ENCODE measurements at regions not wholly inside any gene's neighbourhood (a gene's known extent, or its start where the extent isn't known, plus 50 kb on each side); places are given as distances from the start of the nearest gene placed in this dataset.
"Not testable (repeated sequence)": the region's sequence is repeated elsewhere in the genome, so short reads cannot be mapped to it uniquely, and the experiment has no call there.

DNA sequence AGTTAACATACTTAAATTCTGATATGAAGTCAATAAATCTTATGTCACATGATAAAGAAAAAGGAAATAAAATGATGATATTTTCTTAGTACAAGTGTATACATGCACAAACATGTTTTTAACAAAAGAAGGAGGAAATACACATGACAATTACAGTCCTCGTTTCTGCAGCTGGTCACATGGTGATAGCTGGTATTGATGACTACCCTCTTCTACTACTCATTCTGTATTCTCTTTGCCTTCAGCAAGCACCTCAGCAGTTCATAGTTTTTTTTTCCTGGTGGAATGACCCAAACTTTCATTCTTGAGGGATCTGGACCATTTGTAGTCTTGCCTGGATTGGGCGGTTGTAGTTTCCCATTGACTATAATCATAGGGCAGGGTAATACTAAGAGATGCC lies 64.4 kb upstream of the CFAP126 start:
- TF ChIP-seq, protein P1, sequence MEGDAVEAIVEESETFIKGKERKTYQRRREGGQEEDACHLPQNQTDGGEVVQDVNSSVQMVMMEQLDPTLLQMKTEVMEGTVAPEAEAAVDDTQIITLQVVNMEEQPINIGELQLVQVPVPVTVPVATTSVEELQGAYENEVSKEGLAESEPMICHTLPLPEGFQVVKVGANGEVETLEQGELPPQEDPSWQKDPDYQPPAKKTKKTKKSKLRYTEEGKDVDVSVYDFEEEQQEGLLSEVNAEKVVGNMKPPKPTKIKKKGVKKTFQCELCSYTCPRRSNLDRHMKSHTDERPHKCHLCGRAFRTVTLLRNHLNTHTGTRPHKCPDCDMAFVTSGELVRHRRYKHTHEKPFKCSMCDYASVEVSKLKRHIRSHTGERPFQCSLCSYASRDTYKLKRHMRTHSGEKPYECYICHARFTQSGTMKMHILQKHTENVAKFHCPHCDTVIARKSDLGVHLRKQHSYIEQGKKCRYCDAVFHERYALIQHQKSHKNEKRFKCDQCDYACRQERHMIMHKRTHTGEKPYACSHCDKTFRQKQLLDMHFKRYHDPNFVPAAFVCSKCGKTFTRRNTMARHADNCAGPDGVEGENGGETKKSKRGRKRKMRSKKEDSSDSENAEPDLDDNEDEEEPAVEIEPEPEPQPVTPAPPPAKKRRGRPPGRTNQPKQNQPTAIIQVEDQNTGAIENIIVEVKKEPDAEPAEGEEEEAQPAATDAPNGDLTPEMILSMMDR (IDR thresholded peaks at IDR 0.05; ENCODE audit: control extremely low read depth, extremely low read depth, low read depth, missing control alignments): no peak
- DNase-seq (ENCODE audit: extremely low spot score): no peak
- CTCF ChIA-PET: no interaction called here
- POLR2A ChIA-PET: no interaction called here

- TF ChIP-seq, protein P1 (IDR thresholded peaks at IDR 0.05; ENCODE audit: control extremely low read depth, extremely low read depth, low read depth, missing control alignments): no peak
- peak; percentile 36 for DNase-seq (ENCODE audit: extremely low spot score)
- CTCF ChIA-PET: interaction anchor here (0.9 to 5.9 kb wide), 3 partner anchors 8 to 11 kb away, joined by 3 to 41 read pairs (median 3); no protein-coding TSS in a partner anchor
- POLR2A ChIA-PET: interaction anchor here (0.5 kb wide), 1 partner anchor 593 kb away, joined by 4 read pairs; no protein-coding TSS in a partner anchor
Measured at GRCh38 chr1:161427733-161428516, 60.2 kb upstream of the CFAP126 start.

- DNase-seq (ENCODE audit: extremely low spot score); CTCF ChIA-PET; POLR2A ChIA-PET: not testable (repeated sequence)
Measured at GRCh38 chr1:161422914-161423313, 55.2 kb upstream of the CFAP126 start.

GRCh38 chr1:161421456-161421855 lies 53.8 kb upstream of the CFAP126 start:
- CTCF ChIA-PET: interaction anchor here (1.2 kb wide), 1 partner anchor 19 kb away, joined by 4 read pairs; no protein-coding TSS in a partner anchor

GRCh38 chr1:161420763-161421455 lies 53.2 kb upstream of the CFAP126 start:
- DNase-seq (ENCODE audit: extremely low spot score): no peak

More at GRCh38 chr1:161421456-161421855, 53.8 kb upstream of the CFAP126 start:
- POLR2A ChIA-PET: no interaction called here
- DNase-seq (ENCODE audit: extremely low spot score): no peak
- TF ChIP-seq, protein P1 (IDR thresholded peaks at IDR 0.05; ENCODE audit: control extremely low read depth, extremely low read depth, low read depth, missing control alignments): no peak

DNA sequence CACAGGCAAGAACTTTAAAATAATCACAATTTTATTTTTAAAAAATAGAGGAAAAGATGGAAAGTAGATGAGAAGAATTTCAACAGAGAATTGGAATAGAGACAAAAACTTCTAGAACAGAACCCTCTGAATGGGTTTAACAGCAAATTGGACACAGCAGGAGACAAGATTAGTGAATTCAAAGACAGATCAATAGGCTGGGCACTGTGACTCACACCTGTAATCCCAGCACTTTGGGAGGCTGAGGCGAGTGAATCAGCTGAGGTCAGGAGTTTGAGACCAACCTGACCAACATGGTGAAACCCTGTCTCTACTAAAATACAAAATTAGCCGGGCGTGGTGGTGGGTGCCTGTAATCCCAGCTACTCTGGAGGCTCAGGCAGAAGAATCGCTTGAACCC lies 49.9 kb upstream of the CFAP126 start:
- DNase-seq (ENCODE audit: extremely low spot score); POLR2A ChIA-PET: not testable (repeated sequence)
- CTCF ChIA-PET: interaction anchor here (1.6 to 2.0 kb wide), 2 partner anchors 11 to 22 kb away, joined by 3 to 8 read pairs; no protein-coding TSS in a partner anchor

More at GRCh38 chr1:161420763-161421455, 53.2 kb upstream of the CFAP126 start:
- POLR2A ChIA-PET: no interaction called here
- CTCF ChIA-PET: interaction anchor here (1.2 to 1.8 kb wide), 3 partner anchors 12 to 19 kb away, joined by 4 to 6 read pairs (median 5); no protein-coding TSS in a partner anchor
- TF ChIP-seq, protein P1 (IDR thresholded peaks at IDR 0.05; ENCODE audit: control extremely low read depth, extremely low read depth, low read depth, missing control alignments): no peak
